HCT116 (cell line): ENCODE measurements at regions not wholly inside any gene's neighbourhood (a gene's known extent, or its start where the extent isn't known, plus 50 kb on each side); places are given as distances from the start of the nearest gene placed in this dataset.

ENCODE experiments used
- ATAC-seq: fragments of 200-7000 bp; cut with Tn5 transposase; 2 replicates; pipeline ENCODE4 v1.9.1; 2020; ENCODE audit warnings: mild to moderate bottlenecking, moderate library complexity
- BruUV-seq: library from RNA; stranded (reverse); fragments of 400-500 nt; replicated peaks from 2 replicates; lab custom pipeline; 2021; lab: Mats Ljungman, UMichigan
- CTCF ChIA-PET: fragments of 300-600 bp; sonication (Branson Sonifier 250); formaldehyde crosslinking; loops from one replicate; lab custom pipeline; 2021; ENCODE audit warnings: antibody characterized with exemption; lab: Charles Lee
- POLR2A ChIA-PET: fragments of 300-600, 350-600 bp; sonication (Branson Sonifier 250); formaldehyde crosslinking; loops from one replicate; lab custom pipeline; 2021; ENCODE audit warnings: antibody characterized with exemption; lab: Charles Lee
- RAD21 ChIA-PET, 2 experiments: fragments of 300-600 bp; sonication (Branson Sonifier 250); formaldehyde crosslinking; loops; one replicate each; lab custom pipeline; 2023; ENCODE audit warnings: low total read pairs in 2 of 2; ENCODE audit not compliant: uncharacterized antibody in 2 of 2, unreplicated experiment in 2 of 2, low non-redundant PET in 1 of 2; lab: Charles Lee
- DNase-seq: peaks from one replicate; pipeline ENCODE4 v3.0.0-alpha.2; 2010; ENCODE audit warnings: low read depth, low spot score
- H2AFZ ChIP-seq: fragments of 200-600 bp; shearing (Covaris generic), sonication (generic); 2 replicates; pipeline ENCODE4 v1.6.1; 2017; ENCODE audit warnings: low read depth, mixed run types, mixed read lengths, antibody characterized with exemption, low read length; ENCODE audit not compliant: poor library complexity, severe bottlenecking
- H3K27ac ChIP-seq: 2 replicates; pipeline ENCODE4 v1.5.1; 2012; ENCODE audit warnings: low read depth, low read length
- H3K27me3 ChIP-seq: fragments of 200-600 bp; sonication (generic); 2 replicates; pipeline ENCODE4 v1.6.1; 2016; ENCODE audit warnings: mixed run types, low read length, mixed read lengths; ENCODE audit not compliant: insufficient read depth
- H3K36me3 ChIP-seq, 2 experiments: fragments of 200-500 bp in 1 of 2; fragments of 200-600 bp in 1 of 2; sonication (Bioruptor generic) in 1 of 2; sonication (generic) in 1 of 2; 2 replicates each; pipeline versions ENCODE4 v1.5.1 to v1.6.1; 2014 to 2016; ENCODE audit warnings: low read length in 2 of 2, inconsistent platforms in 1 of 2, mixed read lengths in 1 of 2, mixed run types in 1 of 2; ENCODE audit not compliant: insufficient read depth in 2 of 2, control insufficient read depth in 1 of 2
- H3K4me1 ChIP-seq, 2 experiments: fragments of 200-600 bp in 1 of 2; sonication (generic) in 1 of 2; 2 replicates each; pipeline versions ENCODE4 v1.5.1 to v1.6.1; 2012 to 2017; ENCODE audit warnings: low read length in 2 of 2, inconsistent platforms in 1 of 2, mild to moderate bottlenecking in 1 of 2, mixed read lengths in 1 of 2, mixed run types in 1 of 2, moderate library complexity in 1 of 2; ENCODE audit not compliant: insufficient read depth in 2 of 2, control insufficient read depth in 1 of 2
- H3K4me2 ChIP-seq: fragments of 200-600 bp; sonication (generic); 2 replicates; pipeline ENCODE4 v1.6.1; 2017; ENCODE audit warnings: mixed run types, low read length, mixed read lengths
- H3K4me3 ChIP-seq, 2 experiments: fragments of 200-600 bp in 1 of 2; sonication (generic) in 1 of 2; replicated peaks in 1 of 2; 2 replicates each; pipeline ENCODE4 v1.5.1; 2011 to 2016; ENCODE audit warnings: low read length in 2 of 2, control low read depth in 1 of 2, low read depth in 1 of 2, mild to moderate bottlenecking in 1 of 2, mixed read lengths in 1 of 2, mixed run types in 1 of 2
- H3K79me2 ChIP-seq: fragments of 200-600 bp; sonication (generic); 2 replicates; pipeline ENCODE4 v1.6.1; 2017; ENCODE audit warnings: mild to moderate bottlenecking, mixed run types, low read length, moderate library complexity, mixed read lengths; ENCODE audit not compliant: insufficient read depth
- H3K9ac ChIP-seq: fragments of 200-600 bp; sonication (generic); 2 replicates; pipeline ENCODE4 v1.6.1; 2016; ENCODE audit warnings: low read length, mixed read lengths
- H3K9me2 ChIP-seq: fragments of 200-600 bp; sonication (generic), shearing (Covaris generic); 2 replicates; pipeline ENCODE4 v1.6.1; 2017; ENCODE audit warnings: mixed run types, mild to moderate bottlenecking, moderate library complexity; ENCODE audit not compliant: insufficient read depth
- H3K9me3 ChIP-seq, 2 experiments: fragments of 200-500 bp in 1 of 2; fragments of 200-600 bp in 1 of 2; sonication (Bioruptor generic) in 1 of 2; sonication (generic) in 1 of 2; 2 replicates each; pipeline ENCODE4 v1.6.1; 2014 to 2017; ENCODE audit warnings: low read length in 2 of 2, mixed read lengths in 2 of 2, inconsistent platforms in 1 of 2, low read depth in 1 of 2, mild to moderate bottlenecking in 1 of 2, mixed run types in 1 of 2, moderate library complexity in 1 of 2; ENCODE audit not compliant: control insufficient read depth in 1 of 2, insufficient read depth in 1 of 2
- H4K20me1 ChIP-seq: fragments of 200-600 bp; sonication (generic), shearing (Covaris generic); 2 replicates; pipeline ENCODE4 v1.6.1; 2017; ENCODE audit warnings: mixed run types, mild to moderate bottlenecking, moderate library complexity; ENCODE audit not compliant: insufficient read depth
- ATF3 ChIP-seq: IDR thresholded peaks from 2 replicates; pipeline ENCODE4 v1.6.1; 2012
- CBX3 ChIP-seq: IDR thresholded peaks from 2 replicates; pipeline ENCODE4 v1.6.1; 2012; ENCODE audit warnings: low read depth
- EGR1 ChIP-seq: IDR thresholded peaks from 2 replicates; pipeline ENCODE4 v1.6.1; 2012; ENCODE audit warnings: low read depth
- ELF1 ChIP-seq: IDR thresholded peaks from 2 replicates; pipeline ENCODE4 v1.6.1; 2012; ENCODE audit warnings: low read depth, borderline replicate concordance
- EZH2 ChIP-seq: fragments of 200-600 bp; sonication (generic); IDR thresholded peaks from 2 replicates; pipeline ENCODE4 v1.6.1; 2017; ENCODE audit warnings: antibody characterized with exemption, mixed run types
- FOSL1 ChIP-seq: IDR thresholded peaks from 2 replicates; pipeline ENCODE4 v1.6.1; 2012; ENCODE audit warnings: low read depth
- JUND ChIP-seq: IDR thresholded peaks from 2 replicates; pipeline ENCODE4 v1.6.1; 2012
- POLR2A ChIP-seq: IDR thresholded peaks from 2 replicates; pipeline ENCODE4 v1.7.0; 2011; ENCODE audit warnings: borderline replicate concordance; ENCODE audit not compliant: insufficient read depth, insufficient read length; ENCODE audit errors: extremely low read depth
- SIN3A ChIP-seq: IDR thresholded peaks from 2 replicates; pipeline ENCODE4 v1.6.1; 2012; ENCODE audit warnings: low read depth
- SP1 ChIP-seq: IDR thresholded peaks from 2 replicates; pipeline ENCODE4 v1.6.1; 2012; ENCODE audit warnings: low read depth
- TCF7L2 ChIP-seq: IDR thresholded peaks from 2 replicates; pipeline ENCODE4 v1.7.0; 2011; ENCODE audit warnings: borderline replicate concordance, inconsistent platforms; ENCODE audit not compliant: insufficient read depth, insufficient read length; ENCODE audit errors: extremely low read depth
- YY1 ChIP-seq: IDR thresholded peaks from 2 replicates; pipeline ENCODE4 v1.6.1; 2011; ENCODE audit warnings: low read length, low read depth, moderate library complexity, mild to moderate bottlenecking; ENCODE audit not compliant: insufficient replicate concordance; ENCODE audit errors: extremely low read depth
- ZFX ChIP-seq: fragments of 450-650 bp; IDR thresholded peaks from 2 replicates; pipeline ENCODE4 v1.6.1; 2017
- ZNF274 ChIP-seq: fragments of 200-500 bp; sonication (Bioruptor generic); IDR thresholded peaks from 2 replicates; pipeline ENCODE4 v1.6.1; 2014; ENCODE audit warnings: mild to moderate bottlenecking, low read depth, low read length, inconsistent platforms
- intact Hi-C: fragments of 100-400 bp; cut with micrococcal nuclease; formaldehyde crosslinking; loops from 2 replicates; pipeline ENCODE4 v1.10.0; 2022
- TF ChIP-seq, protein P1 (sequence below), 3 experiments: fragments of 200-600 bp in 1 of 3; sonication (generic) in 1 of 3; IDR thresholded peaks in 2 of 3; conservative IDR thresholded peaks in 1 of 3; 2 replicates each; pipeline ENCODE4 v1.5.1; 2012 to 2017; ENCODE audit warnings: low read depth in 2 of 3, low read length in 2 of 3, antibody characterized with exemption in 1 of 3, borderline replicate concordance in 1 of 3, control low read depth in 1 of 3, mild to moderate bottlenecking in 1 of 3, mixed read lengths in 1 of 3, mixed run types in 1 of 3, moderate library complexity in 1 of 3; ENCODE audit not compliant: insufficient read depth in 1 of 3
- TF ChIP-seq, protein P2 (sequence below): IDR thresholded peaks from 2 replicates; pipeline ENCODE4 v1.6.1; 2012
- TF ChIP-seq, protein P3 (sequence below): IDR thresholded peaks from 2 replicates; pipeline ENCODE4 v1.6.1; 2011; ENCODE audit warnings: mild to moderate bottlenecking, low read length, moderate library complexity; ENCODE audit not compliant: insufficient replicate concordance; ENCODE audit errors: extremely low read depth
- TF ChIP-seq, protein P4 (sequence below): IDR thresholded peaks from 2 replicates; pipeline ENCODE4 v1.6.1; 2012; ENCODE audit warnings: low read depth

- ChIA-PET POLR2A (no interaction called here), CTCF (no interaction called here)
- BruUV-seq: no TSS peak
Measured at GRCh38 chrX:121260596-121261240, 213.3 kb downstream of the GLUD2 start.

More at GRCh38 chrX:121260596-121261240, 213.3 kb downstream of the GLUD2 start:
- RAD21 ChIA-PET: no interaction called here
- Histone ChIP-seq H3K9me3 (no peaks in the 10 kb centered on the region), H3K27me3 (no peaks in the 10 kb centered on the region), H3K9ac (no peak overlapping the region), H3K36me3 (no peaks in the 10 kb centered on the region), H3K4me1 (no peaks in the 10 kb centered on the region), H3K9me2 (no peaks in the 10 kb centered on the region), H3K4me2 (no peak overlapping the region), H3K27ac (no peak overlapping the region), H3K4me3 (no peak overlapping the region), H4K20me1 (no peaks in the 10 kb centered on the region), H3K79me2 (no peaks in the 10 kb centered on the region), H2AFZ (no peak overlapping the region)
- no peak for DNase-seq
- intact Hi-C loops: no loop called here
- no peak for ATAC-seq
- TF ChIP-seq SIN3A: no peak
- TF ChIP-seq SP1: no peak
- no peak for TF ChIP-seq TCF7L2
- TF ChIP-seq FOSL1: no peak
- no peak for TF ChIP-seq ELF1
- no peak for TF ChIP-seq EZH2
- TF ChIP-seq, protein P1, sequence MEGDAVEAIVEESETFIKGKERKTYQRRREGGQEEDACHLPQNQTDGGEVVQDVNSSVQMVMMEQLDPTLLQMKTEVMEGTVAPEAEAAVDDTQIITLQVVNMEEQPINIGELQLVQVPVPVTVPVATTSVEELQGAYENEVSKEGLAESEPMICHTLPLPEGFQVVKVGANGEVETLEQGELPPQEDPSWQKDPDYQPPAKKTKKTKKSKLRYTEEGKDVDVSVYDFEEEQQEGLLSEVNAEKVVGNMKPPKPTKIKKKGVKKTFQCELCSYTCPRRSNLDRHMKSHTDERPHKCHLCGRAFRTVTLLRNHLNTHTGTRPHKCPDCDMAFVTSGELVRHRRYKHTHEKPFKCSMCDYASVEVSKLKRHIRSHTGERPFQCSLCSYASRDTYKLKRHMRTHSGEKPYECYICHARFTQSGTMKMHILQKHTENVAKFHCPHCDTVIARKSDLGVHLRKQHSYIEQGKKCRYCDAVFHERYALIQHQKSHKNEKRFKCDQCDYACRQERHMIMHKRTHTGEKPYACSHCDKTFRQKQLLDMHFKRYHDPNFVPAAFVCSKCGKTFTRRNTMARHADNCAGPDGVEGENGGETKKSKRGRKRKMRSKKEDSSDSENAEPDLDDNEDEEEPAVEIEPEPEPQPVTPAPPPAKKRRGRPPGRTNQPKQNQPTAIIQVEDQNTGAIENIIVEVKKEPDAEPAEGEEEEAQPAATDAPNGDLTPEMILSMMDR (IDR thresholded peaks at IDR 0.05 in 2 of 3, conservative IDR thresholded peaks at IDR 0.05 in 1 of 3; ENCODE audit: borderline replicate concordance in 1 of 3, insufficient read depth in 1 of 3, low read depth in 2 of 3, low read length in 2 of 3): no peak
- TF ChIP-seq ZNF274: no peak
- TF ChIP-seq, protein P2, sequence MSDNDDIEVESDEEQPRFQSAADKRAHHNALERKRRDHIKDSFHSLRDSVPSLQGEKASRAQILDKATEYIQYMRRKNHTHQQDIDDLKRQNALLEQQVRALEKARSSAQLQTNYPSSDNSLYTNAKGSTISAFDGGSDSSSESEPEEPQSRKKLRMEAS: no peak
- TF ChIP-seq CBX3: no peak
- TF ChIP-seq JUND: no peak
- no peak for TF ChIP-seq POLR2A
- no peak for TF ChIP-seq ZFX
- TF ChIP-seq, protein P3, sequence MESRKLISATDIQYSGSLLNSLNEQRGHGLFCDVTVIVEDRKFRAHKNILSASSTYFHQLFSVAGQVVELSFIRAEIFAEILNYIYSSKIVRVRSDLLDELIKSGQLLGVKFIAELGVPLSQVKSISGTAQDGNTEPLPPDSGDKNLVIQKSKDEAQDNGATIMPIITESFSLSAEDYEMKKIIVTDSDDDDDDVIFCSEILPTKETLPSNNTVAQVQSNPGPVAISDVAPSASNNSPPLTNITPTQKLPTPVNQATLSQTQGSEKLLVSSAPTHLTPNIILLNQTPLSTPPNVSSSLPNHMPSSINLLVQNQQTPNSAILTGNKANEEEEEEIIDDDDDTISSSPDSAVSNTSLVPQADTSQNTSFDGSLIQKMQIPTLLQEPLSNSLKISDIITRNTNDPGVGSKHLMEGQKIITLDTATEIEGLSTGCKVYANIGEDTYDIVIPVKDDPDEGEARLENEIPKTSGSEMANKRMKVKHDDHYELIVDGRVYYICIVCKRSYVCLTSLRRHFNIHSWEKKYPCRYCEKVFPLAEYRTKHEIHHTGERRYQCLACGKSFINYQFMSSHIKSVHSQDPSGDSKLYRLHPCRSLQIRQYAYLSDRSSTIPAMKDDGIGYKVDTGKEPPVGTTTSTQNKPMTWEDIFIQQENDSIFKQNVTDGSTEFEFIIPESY: no peak
- TF ChIP-seq ATF3: no peak
- TF ChIP-seq, protein P4, sequence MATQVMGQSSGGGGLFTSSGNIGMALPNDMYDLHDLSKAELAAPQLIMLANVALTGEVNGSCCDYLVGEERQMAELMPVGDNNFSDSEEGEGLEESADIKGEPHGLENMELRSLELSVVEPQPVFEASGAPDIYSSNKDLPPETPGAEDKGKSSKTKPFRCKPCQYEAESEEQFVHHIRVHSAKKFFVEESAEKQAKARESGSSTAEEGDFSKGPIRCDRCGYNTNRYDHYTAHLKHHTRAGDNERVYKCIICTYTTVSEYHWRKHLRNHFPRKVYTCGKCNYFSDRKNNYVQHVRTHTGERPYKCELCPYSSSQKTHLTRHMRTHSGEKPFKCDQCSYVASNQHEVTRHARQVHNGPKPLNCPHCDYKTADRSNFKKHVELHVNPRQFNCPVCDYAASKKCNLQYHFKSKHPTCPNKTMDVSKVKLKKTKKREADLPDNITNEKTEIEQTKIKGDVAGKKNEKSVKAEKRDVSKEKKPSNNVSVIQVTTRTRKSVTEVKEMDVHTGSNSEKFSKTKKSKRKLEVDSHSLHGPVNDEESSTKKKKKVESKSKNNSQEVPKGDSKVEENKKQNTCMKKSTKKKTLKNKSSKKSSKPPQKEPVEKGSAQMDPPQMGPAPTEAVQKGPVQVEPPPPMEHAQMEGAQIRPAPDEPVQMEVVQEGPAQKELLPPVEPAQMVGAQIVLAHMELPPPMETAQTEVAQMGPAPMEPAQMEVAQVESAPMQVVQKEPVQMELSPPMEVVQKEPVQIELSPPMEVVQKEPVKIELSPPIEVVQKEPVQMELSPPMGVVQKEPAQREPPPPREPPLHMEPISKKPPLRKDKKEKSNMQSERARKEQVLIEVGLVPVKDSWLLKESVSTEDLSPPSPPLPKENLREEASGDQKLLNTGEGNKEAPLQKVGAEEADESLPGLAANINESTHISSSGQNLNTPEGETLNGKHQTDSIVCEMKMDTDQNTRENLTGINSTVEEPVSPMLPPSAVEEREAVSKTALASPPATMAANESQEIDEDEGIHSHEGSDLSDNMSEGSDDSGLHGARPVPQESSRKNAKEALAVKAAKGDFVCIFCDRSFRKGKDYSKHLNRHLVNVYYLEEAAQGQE: no peak
- TF ChIP-seq YY1: no peak
- TF ChIP-seq EGR1: no peak
